ENCODE measurements at regions not wholly inside any gene's neighbourhood (a gene's known extent, or its start where the extent isn't known, plus 50 kb on each side); places are given as distances from the start of the nearest gene placed in this dataset.
"Not testable (repeated sequence)": the region's sequence is repeated elsewhere in the genome, so short reads cannot be mapped to it uniquely, and the experiment has no call there.

GRCh38 chr4:38469410-38469809 lies 194.6 kb upstream of the KLF3 start:
- DNase-seq (ENCODE audit: low spot score) = no peak

- no peak for DNase-seq (ENCODE audit: low spot score)
Observed at GRCh38 chr4:38470735-38471262, 193.2 kb upstream of the KLF3 start.

GRCh38 chr4:38482696-38483095 lies 181.3 kb upstream of the KLF3 start:
- DNase-seq (ENCODE audit: low spot score) = no peak

GRCh38 chr4:38483628-38484027 lies 180.4 kb upstream of the KLF3 start:
- not testable (repeated sequence) for DNase-seq (ENCODE audit: low spot score)

GRCh38 chr4:38489011-38489861 lies 174.8 kb upstream of the KLF3 start:
- no peak for DNase-seq (ENCODE audit: low spot score)

GRCh38 chr4:38489924-38490639 lies 173.9 kb upstream of the KLF3 start:
- DNase-seq (ENCODE audit: low spot score) = peak; percentile 24

DNA sequence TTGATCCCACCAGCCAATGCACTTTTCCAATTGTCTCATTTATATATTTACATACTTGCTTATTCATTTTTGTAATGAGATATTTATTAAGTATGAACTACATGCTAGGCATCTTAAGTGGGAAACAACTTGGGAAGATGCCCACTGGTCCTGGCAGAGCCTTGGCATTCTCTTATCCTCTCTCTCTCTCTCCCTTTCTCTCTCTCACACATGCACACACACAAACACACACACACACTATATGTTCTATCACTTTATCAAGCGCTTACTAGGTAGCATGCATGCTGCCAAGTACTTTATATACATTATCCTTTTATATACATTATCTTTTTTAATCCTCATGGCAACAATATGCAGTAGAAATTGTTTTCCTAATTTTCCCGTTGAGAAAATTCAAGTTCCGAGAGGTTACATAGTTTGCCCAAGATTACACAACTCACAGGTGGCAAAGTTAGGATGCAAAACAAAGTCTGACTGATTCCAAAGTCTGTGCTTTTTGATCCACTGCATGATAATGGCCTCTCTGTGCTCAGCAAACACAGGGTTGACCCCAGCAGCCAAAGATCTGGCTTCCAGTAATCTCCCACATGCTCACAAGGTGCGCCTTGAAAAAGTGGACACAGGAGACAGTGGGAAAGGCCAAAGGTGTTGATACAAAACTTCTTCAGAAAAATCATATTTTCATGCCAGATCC lies 173.1 kb upstream of the KLF3 start:
- no peak for DNase-seq (ENCODE audit: low spot score)

GRCh38 chr4:38491854-38492478 lies 172.0 kb upstream of the KLF3 start:
- no peak for DNase-seq (ENCODE audit: low spot score)

- DNase-seq (ENCODE audit: low spot score) = no peak
Observed at GRCh38 chr4:38493066-38493465, 170.9 kb upstream of the KLF3 start.

DNA sequence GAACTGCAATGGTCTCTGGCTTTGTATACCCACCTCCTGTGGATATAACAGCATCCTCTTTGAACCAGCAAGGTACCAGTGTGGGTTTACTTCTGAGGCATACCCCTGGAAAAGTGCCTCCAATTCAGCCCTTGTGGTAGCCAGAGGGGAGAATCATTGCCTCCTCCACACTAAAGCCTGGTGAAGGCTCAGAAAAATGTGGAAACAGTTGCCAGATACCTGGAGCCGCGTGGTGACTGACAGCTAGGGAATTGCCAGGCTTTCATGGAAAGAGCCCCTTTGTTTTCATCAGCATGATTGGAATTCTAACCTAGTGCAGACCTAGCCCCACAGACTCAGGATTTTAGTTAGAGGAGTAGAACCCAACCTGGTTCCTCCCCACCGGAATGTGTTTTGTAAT lies 168.6 kb upstream of the KLF3 start:
- DNase-seq (ENCODE audit: low spot score) = no peak

DNA sequence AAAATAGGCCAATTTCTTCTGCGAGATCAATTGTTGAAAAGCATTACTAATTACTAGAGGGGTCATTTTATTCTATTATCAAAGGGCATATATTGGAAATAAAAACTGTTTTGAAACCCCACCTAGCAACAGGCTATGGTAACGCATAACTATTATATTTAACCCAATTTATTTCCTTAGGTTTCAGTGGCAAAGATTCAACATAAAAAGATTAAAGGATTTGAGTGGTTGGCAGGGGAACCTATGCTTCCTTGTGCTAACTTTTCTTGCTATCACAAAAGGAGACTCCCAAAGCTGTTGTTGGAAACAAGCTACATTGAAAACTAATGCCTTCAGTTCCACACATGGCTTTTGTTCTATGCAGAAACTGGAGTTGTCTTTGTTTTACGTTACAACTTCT lies 166.9 kb upstream of the KLF3 start:
- no peak for DNase-seq (ENCODE audit: low spot score)

GRCh38 chr4:38499101-38499500 lies 164.9 kb upstream of the KLF3 start:
- DNase-seq (ENCODE audit: low spot score) = no peak

DNA sequence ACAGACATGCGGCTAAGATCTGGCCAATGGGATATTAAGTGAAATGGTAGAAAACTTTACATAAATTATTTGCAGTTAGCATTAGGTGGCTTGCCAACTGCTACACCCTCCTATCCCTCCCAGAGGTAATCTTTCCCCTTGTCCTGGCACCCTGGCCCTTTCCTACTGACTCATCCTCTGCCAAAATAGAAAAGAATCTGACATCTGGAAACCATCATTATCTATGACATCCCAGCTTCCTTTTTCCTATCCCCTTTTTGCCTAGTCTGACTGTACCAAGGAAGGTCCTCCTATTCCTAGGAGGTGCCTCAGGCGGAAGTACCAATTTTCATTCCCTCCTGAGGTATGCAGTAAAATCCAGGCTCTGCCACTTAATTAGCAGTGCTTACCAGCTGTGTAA lies 163.6 kb upstream of the KLF3 start:
- no peak for DNase-seq (ENCODE audit: low spot score)

DNA sequence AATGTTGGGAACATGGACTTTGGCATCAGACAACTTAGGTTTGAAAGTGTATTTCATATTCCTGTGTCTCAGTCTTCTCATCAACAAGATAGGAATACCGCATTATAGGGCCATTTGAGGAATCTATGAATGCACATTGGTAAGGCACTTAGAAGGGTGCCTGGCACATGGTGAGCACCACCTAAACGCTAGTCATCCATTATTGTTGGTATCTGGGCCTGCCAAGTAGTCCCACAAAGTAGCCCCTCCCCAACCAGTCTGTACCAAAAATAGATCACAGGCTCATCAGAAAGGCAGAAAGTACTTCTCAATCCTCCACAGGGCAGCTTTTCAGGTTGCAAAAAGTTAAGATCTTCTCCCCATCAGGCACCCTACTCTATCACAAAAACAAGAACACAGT lies 162.3 kb upstream of the KLF3 start:
- DNase-seq (ENCODE audit: low spot score) = no peak

GRCh38 chr4:38503689-38504395 lies 160.2 kb upstream of the KLF3 start:
- DNase-seq (ENCODE audit: low spot score) = no peak

DNA sequence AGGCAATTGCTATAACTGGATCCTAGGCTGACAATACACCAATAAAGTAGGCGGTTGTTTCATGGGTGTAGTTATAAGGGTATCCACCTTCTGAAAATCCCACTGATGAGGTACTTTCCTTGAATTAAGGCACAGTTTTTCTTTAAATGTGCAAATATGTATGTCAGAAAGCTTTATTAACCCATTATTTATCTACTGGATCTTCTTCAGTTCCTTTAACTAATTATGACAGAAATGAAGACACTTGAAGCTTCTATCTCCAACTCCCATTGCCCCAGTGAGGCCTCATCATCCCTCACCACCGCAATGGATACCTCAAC lies 159.6 kb upstream of the KLF3 start:
- DNase-seq (ENCODE audit: low spot score) = no peak

- no peak for DNase-seq (ENCODE audit: low spot score)
Observed at GRCh38 chr4:38509551-38509950, 154.4 kb upstream of the KLF3 start.

GRCh38 chr4:38510201-38510600 lies 153.8 kb upstream of the KLF3 start:
- DNase-seq (ENCODE audit: low spot score) = no peak

- DNase-seq (ENCODE audit: low spot score) = no peak
Observed at GRCh38 chr4:38511702-38512101, 152.3 kb upstream of the KLF3 start.

- DNase-seq (ENCODE audit: low spot score) = no peak
Observed at GRCh38 chr4:38512840-38513239, 151.2 kb upstream of the KLF3 start.

GRCh38 chr4:38514465-38515146 lies 149.4 kb upstream of the KLF3 start:
- no peak for DNase-seq (ENCODE audit: low spot score)
